IMR-90 (cell line): ENCODE measurements at regions not wholly inside any gene's neighbourhood (a gene's known extent, or its start where the extent isn't known, plus 50 kb on each side); places are given as distances from the start of the nearest gene placed in this dataset.

ENCODE experiments used
- ATAC-seq: fragments of 200-7000 bp; cut with Tn5 transposase; 2 replicates; pipeline ENCODE4 v1.9.1; 2020; ENCODE audit warnings: low read depth, mild to moderate bottlenecking, moderate library complexity
- BruUV-seq: library from RNA; stranded (reverse); fragments of 400-500 nt; replicated peaks from 2 replicates; lab custom pipeline; 2021; lab: Mats Ljungman, UMichigan
- CTCF ChIA-PET: fragments of 300-600 bp; formaldehyde crosslinking; extraction: SDS; loops from one replicate; lab custom pipeline; 2021; ENCODE audit warnings: antibody characterized with exemption; lab: Yijun Ruan, JAX
- POLR2A ChIA-PET: fragments of 300-600 bp; sonication (Branson Sonifier 250); formaldehyde crosslinking; loops from one replicate; lab custom pipeline; 2022; ENCODE audit warnings: antibody characterized with exemption; ENCODE audit not compliant: unreplicated experiment; lab: Charles Lee
- DNase-seq: peaks from one replicate; pipeline ENCODE4 v3.0.0; 2013
- H2AFZ ChIP-seq: replicated peaks from 2 replicates; pipeline ENCODE3; 2013; ENCODE audit warnings: low read length, mild to moderate bottlenecking; ENCODE audit not compliant: poor library complexity
- H2AK5ac ChIP-seq: 2 replicates; pipeline ENCODE4 v1.6.1; 2013; ENCODE audit warnings: low read depth, low read length, inconsistent platforms
- H2AK9ac ChIP-seq: replicated peaks from 2 replicates; pipeline ENCODE3; 2013; ENCODE audit warnings: mild to moderate bottlenecking, low read depth, low read length, moderate library complexity; ENCODE audit not compliant: poor library complexity
- H2BK120ac ChIP-seq: 2 replicates; pipeline ENCODE4 v1.6.1; 2013; ENCODE audit warnings: low read depth, low read length, inconsistent platforms
- H2BK15ac ChIP-seq: 3 replicates; pipeline ENCODE4 v1.6.1; 2013; ENCODE audit warnings: low read depth, low read length, inconsistent platforms
- H2BK20ac ChIP-seq: 2 replicates; pipeline ENCODE4 v1.6.1; 2013; ENCODE audit warnings: low read depth, mild to moderate bottlenecking, inconsistent platforms, low read length, moderate library complexity
- H2BK5ac ChIP-seq: 2 replicates; pipeline ENCODE4 v1.6.1; 2013; ENCODE audit warnings: mild to moderate bottlenecking, low read depth, low read length, inconsistent platforms; ENCODE audit not compliant: poor library complexity, severe bottlenecking
- H3K14ac ChIP-seq: replicated peaks from 2 replicates; pipeline ENCODE4 v1.6.1; 2013; ENCODE audit warnings: low read depth, low read length, inconsistent platforms
- H3K18ac ChIP-seq: 2 replicates; pipeline ENCODE4 v1.6.1; 2013; ENCODE audit warnings: low read depth, low read length, control low read depth
- H3K23ac ChIP-seq: 2 replicates; pipeline ENCODE4 v1.6.1; 2013; ENCODE audit warnings: low read depth, low read length, inconsistent platforms
- H3K27ac ChIP-seq: 2 replicates; pipeline ENCODE4 v1.5.1; 2013; ENCODE audit warnings: mild to moderate bottlenecking, control low read depth, low read length; ENCODE audit not compliant: insufficient read depth
- H3K27me3 ChIP-seq: 2 replicates; pipeline ENCODE4 v1.6.1; 2013; ENCODE audit warnings: low read length; ENCODE audit not compliant: control insufficient read depth, insufficient read depth
- H3K36me3 ChIP-seq: 2 replicates; pipeline ENCODE4 v1.6.1; 2013; ENCODE audit warnings: low read length, mixed read lengths; ENCODE audit not compliant: control insufficient read depth, insufficient read depth
- H3K4ac ChIP-seq: 2 replicates; pipeline ENCODE4 v1.6.1; 2013; ENCODE audit warnings: low read depth, low read length, inconsistent platforms
- H3K4me1 ChIP-seq: 2 replicates; pipeline ENCODE4 v1.6.1; 2013; ENCODE audit warnings: low read length, mixed read lengths; ENCODE audit not compliant: control insufficient read depth, insufficient read depth
- H3K4me2 ChIP-seq: 2 replicates; pipeline ENCODE4 v1.6.1; 2013; ENCODE audit warnings: low read depth, mild to moderate bottlenecking, control low read depth, low read length, moderate library complexity
- H3K4me3 ChIP-seq: 2 replicates; pipeline ENCODE4 v1.5.1; 2013; ENCODE audit warnings: low read depth, mild to moderate bottlenecking, control low read depth, low read length, moderate library complexity; ENCODE audit not compliant: insufficient read depth
- H3K56ac ChIP-seq: 2 replicates; pipeline ENCODE4 v1.6.1; 2013; ENCODE audit warnings: low read length, inconsistent platforms; ENCODE audit not compliant: insufficient read depth; ENCODE audit errors: extremely low read depth
- H3K79me1 ChIP-seq, 2 experiments: 2 replicates each; pipeline ENCODE4 v1.6.1; 2013; ENCODE audit warnings: low read length in 2 of 2, inconsistent platforms in 1 of 2, low read depth in 1 of 2
- H3K9ac ChIP-seq: 2 replicates; pipeline ENCODE4 v1.6.1; 2013; ENCODE audit warnings: low read depth, low read length, control low read depth
- H3K9me1 ChIP-seq: 2 replicates; pipeline ENCODE4 v1.6.1; 2013; ENCODE audit warnings: low read length, inconsistent platforms; ENCODE audit not compliant: insufficient read depth
- H3K9me3 ChIP-seq: 2 replicates; pipeline ENCODE4 v1.6.1; 2013; ENCODE audit warnings: low read length; ENCODE audit not compliant: control insufficient read depth, insufficient read depth
- H4K20me1 ChIP-seq: 2 replicates; pipeline ENCODE4 v1.6.1; 2013; ENCODE audit warnings: low read length, inconsistent platforms; ENCODE audit not compliant: insufficient read depth
- H4K5ac ChIP-seq: 2 replicates; pipeline ENCODE4 v1.6.1; 2013; ENCODE audit warnings: mild to moderate bottlenecking, low read depth, low read length, control low read depth
- H4K8ac ChIP-seq, 2 experiments: 2 replicates each; pipeline ENCODE4 v1.6.1; 2013; ENCODE audit warnings: low read depth in 2 of 2, low read length in 2 of 2, control low read depth in 1 of 2, inconsistent platforms in 1 of 2
- H4K91ac ChIP-seq: 2 replicates; pipeline ENCODE4 v1.6.1; 2013; ENCODE audit warnings: low read depth, low read length, inconsistent platforms; ENCODE audit not compliant: insufficient read depth
- CHD1 ChIP-seq: IDR thresholded peaks from 2 replicates; pipeline ENCODE4 v1.6.1; 2012; ENCODE audit warnings: low read depth, low read length, improper control_type of control experiment
- CTCF ChIP-seq: conservative IDR thresholded peaks from 2 replicates; pipeline ENCODE4 v1.5.1; 2012; ENCODE audit warnings: mild to moderate bottlenecking, low read depth, low read length, improper control_type of control experiment
- FOS ChIP-seq: fragments of 150-350 bp; IDR thresholded peaks from 2 replicates; pipeline ENCODE4 v1.6.1; 2016; ENCODE audit warnings: low read depth, low read length
- MAFK ChIP-seq: IDR thresholded peaks from 2 replicates; pipeline ENCODE4 v1.6.1; 2012; ENCODE audit warnings: low read depth, low read length, improper control_type of control experiment
- NFE2L2 ChIP-seq: fragments of 150-350 bp; IDR thresholded peaks from 2 replicates; pipeline ENCODE4 v1.6.1; 2016; ENCODE audit warnings: low read depth, mild to moderate bottlenecking, low read length
- POLR2A ChIP-seq: IDR thresholded peaks from 2 replicates; pipeline ENCODE4 v1.6.1; 2012; ENCODE audit warnings: mild to moderate bottlenecking, low read depth, low read length
- RAD21 ChIP-seq: IDR thresholded peaks from 2 replicates; pipeline ENCODE4 v1.6.1; 2012; ENCODE audit warnings: low read length, improper control_type of control experiment
- RCOR1 ChIP-seq: IDR thresholded peaks from 2 replicates; pipeline ENCODE4 v1.6.1; 2012; ENCODE audit warnings: mild to moderate bottlenecking, low read length, improper control_type of control experiment; ENCODE audit not compliant: insufficient replicate concordance
- RFX5 ChIP-seq: IDR thresholded peaks from 2 replicates; pipeline ENCODE4 v1.8.0; 2012; ENCODE audit warnings: low read depth, mild to moderate bottlenecking, low read length, moderate library complexity
- SMC3 ChIP-seq: fragments of 150-350 bp; IDR thresholded peaks from 2 replicates; pipeline ENCODE4 v1.6.1; 2016; ENCODE audit warnings: low read depth, mild to moderate bottlenecking, antibody characterized with exemption, low read length, moderate library complexity
- WGBS, 2 experiments: methylation state at CpG; one replicate each; pipeline versions ENCODE4 v1.1.5 to v1.1.7; 2013; ENCODE audit warnings: missing lambda C conversion rate in 2 of 2; ENCODE audit not compliant: insufficient read length in 1 of 2; ENCODE audit errors: extremely low coverage in 2 of 2; 5-methylcytosine and 5-hydroxymethylcytosine counted together
- dilution Hi-C: fragments of 300-500 bp; cut with HindIII; formaldehyde crosslinking; loops from one replicate; pipeline ENCODE4 v1.14.3; 2018; ENCODE audit warnings: low sequenced_read_pairs; ENCODE audit not compliant: unreplicated experiment
- in situ Hi-C: fragments of 300-500 bp; cut with MboI; formaldehyde crosslinking; loops from 3 replicates; pipeline ENCODE4 v1.14.3; 2019; ENCODE audit warnings: low sequenced_read_pairs, inconsistent platforms, mixed read lengths
- intact Hi-C: fragments of 100-400 bp; cut with micrococcal nuclease; formaldehyde crosslinking; loops from 2 replicates; pipeline ENCODE4 v1.10.0; 2022

GRCh38 chr4:67366311-67366861 lies 178.9 kb downstream of the CENPC start:
- H3K4me1 ChIP-seq, result no peaks in the 10 kb centered on the region
- H3K56ac ChIP-seq, result no peak overlapping the region
- H4K5ac ChIP-seq, result no peak overlapping the region
- no peaks in the 10 kb centered on the region for H3K27me3 ChIP-seq
- intact Hi-C loops, result no loop called here
- H3K23ac ChIP-seq, result no peak overlapping the region
- TF ChIP-seq RFX5, result no peak
- no peak for TF ChIP-seq CTCF
- TF ChIP-seq RAD21, result no peak
- no peak for TF ChIP-seq RCOR1
- no peak for TF ChIP-seq CHD1
- TF ChIP-seq MAFK, result no peak
- no peak for TF ChIP-seq NFE2L2
- TF ChIP-seq FOS, result no peak
- TF ChIP-seq POLR2A, result no peak
- TF ChIP-seq SMC3, result no peak
- no peak overlapping the region for H3K9ac ChIP-seq
- dilution Hi-C loops, result no loop called here
- no peak overlapping the region for H3K4me3 ChIP-seq
- H2BK15ac ChIP-seq, result no peak overlapping the region
- ChIA-PET CTCF (no interaction called here), POLR2A (no interaction called here)
- DNase-seq (no peak), ATAC-seq (no peak)
- H3K14ac ChIP-seq, result no peak overlapping the region
- H2AFZ ChIP-seq, result no peak overlapping the region
- no peaks in the 10 kb centered on the region for H3K79me1 ChIP-seq
- H2BK120ac ChIP-seq, result no peak overlapping the region
- BruUV-seq, result no TSS peak
- in situ Hi-C loops, result no loop called here
- H4K91ac ChIP-seq, result no peak overlapping the region
- no peak overlapping the region for H2AK5ac ChIP-seq
- no peak overlapping the region for H3K18ac ChIP-seq
- no peak overlapping the region for H2BK5ac ChIP-seq
- no peak overlapping the region for H3K4me2 ChIP-seq
- H2AK9ac ChIP-seq, result no peak overlapping the region
- no peaks in the 10 kb centered on the region for H3K9me1 ChIP-seq
- no peak overlapping the region for H4K8ac ChIP-seq
- H3K27ac ChIP-seq, result no peak overlapping the region
- no peak overlapping the region for H2BK20ac ChIP-seq
- no peak overlapping the region for H3K4ac ChIP-seq
- H3K36me3 ChIP-seq, result no peaks in the 10 kb centered on the region
- H3K9me3 ChIP-seq, result no peaks in the 10 kb centered on the region
- no peaks in the 10 kb centered on the region for H4K20me1 ChIP-seq
- no CpG with 5 or more reads among the region's 3 CpGs for WGBS, 2 experiments
